GM19455 (cell line): ENCODE measurements at regions not wholly inside any gene's neighbourhood (a gene's known extent, or its start where the extent isn't known, plus 50 kb on each side); places are given as distances from the start of the nearest gene placed in this dataset.

Experiments used
- ATAC-seq: cut with Tn5 transposase; IDR thresholded peaks from one replicate; pipeline ENCODE4 v1.9.1; 2021; ENCODE audit not compliant: unreplicated experiment

DNA sequence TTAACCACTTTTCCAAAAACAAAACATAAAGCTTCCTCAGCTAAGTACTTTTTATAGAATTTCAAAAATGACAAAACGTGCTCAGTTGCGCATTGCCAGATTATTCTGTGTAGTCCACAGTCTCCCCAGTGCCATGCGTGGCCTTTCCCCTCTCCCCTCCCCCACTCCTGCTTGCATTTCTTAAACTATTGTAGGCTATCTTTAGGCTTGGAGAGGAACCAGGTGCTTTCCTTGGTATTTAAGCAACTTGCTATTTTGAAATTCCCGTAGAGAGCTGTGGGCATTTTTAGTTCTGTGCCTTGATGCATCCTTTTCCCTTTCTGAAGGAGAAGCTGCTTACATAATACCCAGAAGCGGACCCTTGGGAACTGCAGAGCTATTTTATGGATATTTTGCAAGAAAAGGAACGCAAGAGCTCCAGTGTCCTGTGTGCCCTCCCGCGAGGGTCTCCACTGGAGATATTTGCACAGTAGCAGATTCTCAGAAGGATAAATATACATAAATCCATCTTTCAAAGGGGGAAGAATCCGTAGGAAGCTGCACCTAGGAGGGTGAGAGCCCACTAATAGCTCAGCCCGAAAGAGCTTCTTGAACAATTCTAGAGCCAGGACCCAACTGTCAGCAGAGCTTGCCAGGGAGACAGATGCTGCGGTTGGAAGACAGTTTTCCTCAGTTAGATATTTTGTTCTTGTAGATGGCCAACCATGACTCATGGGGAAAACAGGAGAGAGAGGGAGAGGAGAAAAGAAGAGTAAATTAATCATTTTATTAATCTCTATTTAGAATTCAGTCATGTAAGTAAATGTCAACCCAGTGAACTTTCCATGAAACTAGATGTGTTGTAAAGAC is 1298.3 kb upstream of the WWC1 start:
- ATAC-seq, result no peak

DNA sequence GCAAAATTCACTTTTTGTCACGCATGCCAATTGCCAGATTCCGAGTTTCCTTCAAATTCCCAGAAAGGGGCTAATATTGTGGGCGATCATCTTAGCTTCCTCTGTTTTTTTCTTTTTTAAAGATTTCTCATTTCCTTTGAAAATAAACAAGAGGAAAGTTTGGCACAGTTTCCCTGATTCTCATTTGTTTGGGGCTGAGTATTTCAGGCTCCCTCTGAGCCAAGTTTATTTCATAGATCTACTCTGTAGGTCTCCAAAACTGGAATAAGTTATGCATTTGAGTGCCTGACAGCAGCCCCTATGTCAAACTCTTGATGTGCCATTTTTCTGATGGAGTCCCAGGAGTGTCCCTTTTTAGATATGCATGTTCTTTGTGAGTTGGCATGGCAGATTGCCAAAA is 1297.2 kb upstream of the WWC1 start:
- ATAC-seq, result no peak

DNA sequence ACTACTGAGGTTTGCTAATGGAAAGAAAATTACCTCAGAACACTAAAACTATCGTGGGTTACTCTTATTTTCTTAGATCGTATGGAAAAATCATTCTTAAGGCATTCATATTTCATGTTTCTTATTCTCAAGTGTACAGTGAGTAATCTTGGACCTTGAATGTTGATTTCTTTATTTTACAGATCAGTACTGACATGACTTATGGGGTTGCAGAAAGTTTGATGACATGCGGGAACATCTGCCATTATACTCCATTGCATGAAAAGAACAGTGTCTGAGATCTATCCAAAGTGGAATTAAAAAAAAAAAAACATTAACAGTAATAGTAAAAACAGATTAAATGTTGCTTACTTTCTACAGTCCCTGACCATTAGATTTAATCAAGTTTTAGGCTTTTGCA is 1290.2 kb upstream of the WWC1 start:
- no peak for ATAC-seq

DNA sequence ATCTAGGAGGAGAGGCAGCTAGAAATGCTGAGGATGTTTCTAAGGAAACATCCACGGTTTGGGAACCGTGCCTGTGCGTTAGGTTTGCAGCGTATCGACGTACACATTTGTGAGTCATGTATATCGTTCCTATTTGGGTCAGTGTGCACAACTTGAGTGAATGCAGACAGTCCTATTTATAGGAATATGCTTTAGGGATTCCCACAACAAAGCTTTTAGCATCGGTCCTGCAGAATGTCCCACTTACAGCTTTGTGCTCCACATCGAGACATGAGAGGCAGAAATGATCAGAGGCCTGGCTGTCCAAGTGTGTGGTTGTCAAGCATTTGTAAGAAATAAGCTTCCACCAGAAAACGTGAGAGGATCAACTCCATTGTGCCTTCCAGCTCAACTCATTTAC is 1282.7 kb upstream of the WWC1 start:
- no peak for ATAC-seq

DNA sequence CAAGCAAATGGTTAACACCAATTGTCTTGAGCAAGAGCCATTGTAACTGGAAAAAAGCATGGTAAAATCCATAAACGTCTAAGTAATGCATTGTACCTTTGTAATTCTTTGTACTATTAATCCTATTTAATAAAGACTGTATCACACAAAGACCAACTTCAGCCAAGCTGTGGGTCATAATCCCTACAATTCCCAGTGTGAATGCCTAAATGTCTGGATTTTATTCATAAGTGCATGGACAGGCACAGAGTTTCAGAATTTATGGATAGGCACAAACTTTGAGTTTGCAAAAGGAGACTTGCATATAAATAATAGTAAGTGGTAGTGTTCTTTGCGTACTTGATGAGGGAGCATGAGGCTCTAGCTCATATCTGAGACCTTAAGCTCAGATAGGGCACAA is 1280.2 kb upstream of the WWC1 start:
- ATAC-seq, result no peak

DNA sequence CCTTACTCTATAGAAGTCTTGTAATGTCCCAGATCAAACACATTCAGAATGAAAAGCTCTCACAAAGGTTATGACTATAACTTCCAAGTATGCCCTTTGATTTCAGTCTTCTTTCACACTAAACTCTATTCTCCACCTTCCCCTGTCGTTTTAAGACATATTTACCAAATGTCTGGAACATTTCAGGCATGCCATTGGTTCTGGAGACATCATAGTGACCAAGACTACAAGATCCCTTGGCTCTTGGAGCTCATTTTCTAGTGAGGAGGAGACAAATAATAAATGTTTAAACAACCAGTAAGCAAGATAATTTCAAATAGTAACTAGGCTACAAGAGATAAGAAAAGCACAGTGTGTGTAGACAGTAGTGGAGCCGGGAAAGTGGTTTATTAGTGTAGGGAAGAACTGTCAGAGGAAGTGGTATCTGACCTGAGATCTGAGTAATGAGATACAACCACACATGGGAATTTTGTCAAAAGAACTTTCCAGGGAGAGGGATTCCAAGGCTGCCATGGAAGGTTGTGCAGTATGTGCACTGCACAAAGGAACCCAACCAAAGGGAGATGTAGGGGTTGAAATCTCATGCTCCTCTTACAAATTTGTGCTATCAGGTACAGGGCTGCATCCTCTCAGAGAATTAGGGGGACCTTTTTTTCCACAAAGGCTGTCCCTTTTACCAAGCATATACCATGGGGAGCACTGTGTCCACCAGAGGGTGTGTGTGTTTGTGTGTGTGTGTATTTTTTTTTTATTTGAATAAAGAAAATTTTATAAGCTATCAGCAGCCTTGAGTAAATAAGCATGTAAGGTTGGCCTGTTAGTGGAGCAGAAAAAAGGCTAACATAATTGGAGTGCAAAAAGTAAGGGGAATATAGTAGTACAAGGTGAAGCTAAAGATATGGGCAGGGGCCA is 1279.1 kb upstream of the WWC1 start:
- no peak for ATAC-seq

DNA sequence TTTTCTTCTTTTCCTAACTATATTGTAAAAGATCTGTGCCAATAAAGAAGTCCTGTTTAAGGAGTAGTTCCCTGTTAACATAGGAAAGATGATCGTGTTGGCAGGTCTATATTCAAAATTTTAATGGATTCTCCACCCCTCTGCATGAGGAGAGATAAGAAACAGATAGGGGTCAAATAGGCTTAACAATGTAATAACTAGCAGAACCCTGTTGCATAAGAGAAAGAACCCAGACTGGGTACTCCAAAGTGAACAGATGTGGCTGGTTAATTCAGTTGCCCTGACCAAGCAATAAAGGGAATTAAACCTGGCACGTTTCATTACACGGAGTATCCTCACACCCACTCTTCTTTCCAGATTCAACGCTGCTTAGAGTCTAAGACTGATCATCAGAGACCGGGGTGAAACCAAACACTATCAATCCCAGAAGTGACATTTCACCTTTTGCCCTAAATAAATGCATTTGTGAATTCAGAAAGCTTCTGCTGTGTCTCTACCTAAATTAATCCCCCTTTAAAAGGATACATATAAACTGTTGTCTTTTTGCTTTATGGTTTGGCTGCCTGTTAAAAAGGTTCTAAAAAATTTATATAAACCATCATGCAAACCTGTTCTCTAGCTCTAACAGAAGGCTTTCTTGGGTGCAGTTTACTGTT is 1276.9 kb upstream of the WWC1 start:
- ATAC-seq, result no peak

DNA sequence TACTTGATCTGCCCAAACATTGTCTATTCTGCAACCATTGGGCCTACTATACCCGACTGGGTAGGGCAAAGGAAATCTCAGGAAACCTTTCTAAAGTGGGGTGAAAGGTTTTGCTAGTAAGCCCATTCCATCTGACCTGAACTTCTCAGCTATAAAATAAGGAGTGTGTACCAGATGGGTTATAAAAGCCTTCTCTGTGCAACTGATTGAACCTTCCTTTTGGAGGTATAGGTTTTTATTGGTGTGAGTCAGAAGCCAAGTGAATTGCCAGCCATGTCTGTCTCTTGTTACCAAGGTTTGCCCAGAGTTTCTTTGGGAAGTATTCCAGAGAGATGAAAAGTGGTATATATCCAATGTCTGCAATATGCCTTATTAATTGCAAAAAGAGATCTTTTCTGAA is 1271.0 kb upstream of the WWC1 start:
- no peak for ATAC-seq

DNA sequence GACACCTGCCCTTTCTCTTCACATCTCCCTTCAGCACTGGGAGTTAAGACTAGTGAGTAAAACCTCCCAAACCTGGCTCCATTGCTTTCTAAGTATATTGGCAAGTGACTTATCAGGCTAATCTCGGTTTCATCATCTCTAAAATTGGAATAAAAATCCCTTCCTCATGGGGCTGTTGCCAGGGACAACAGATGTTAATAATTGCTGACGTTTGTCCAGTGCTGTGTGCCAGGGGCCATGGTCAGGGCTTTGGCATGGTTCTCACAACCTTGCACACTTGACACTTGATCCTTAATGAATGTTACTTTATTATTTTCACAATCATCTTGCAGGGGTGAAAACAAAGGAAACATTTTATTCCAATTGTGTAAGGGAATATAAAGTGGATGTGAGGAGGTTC is 1262.0 kb upstream of the WWC1 start:
- ATAC-seq, result no peak

DNA sequence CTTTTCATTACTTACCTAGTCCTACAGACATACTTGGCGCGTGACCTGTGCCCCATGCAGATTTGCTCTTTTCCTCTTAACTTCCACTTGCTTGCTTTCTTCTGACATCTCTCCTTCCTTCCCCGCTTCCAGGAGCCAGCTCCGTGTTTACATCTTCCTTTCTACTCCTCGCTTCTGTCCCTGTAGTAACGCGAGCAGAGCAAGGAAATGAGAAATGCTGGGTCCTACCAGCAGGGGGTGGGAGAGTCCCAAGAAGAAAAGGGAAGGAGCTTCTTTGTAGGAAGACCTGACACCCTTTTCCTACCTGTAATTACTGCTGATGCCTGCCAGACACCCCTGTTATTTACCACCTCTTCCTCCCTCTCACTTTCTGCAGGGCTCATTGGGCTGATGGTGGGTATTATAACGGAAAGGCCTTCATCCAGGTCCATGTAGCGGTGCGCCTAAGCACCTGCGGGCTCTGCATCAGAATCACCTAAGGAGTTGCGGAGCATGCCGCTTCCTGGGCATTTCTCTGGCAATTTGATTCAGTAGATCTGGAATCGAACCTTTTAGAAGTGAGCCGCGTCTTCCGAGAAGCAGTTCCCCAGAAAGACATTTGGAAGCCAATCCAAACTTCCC is 1260.8 kb upstream of the WWC1 start:
- no peak for ATAC-seq

DNA sequence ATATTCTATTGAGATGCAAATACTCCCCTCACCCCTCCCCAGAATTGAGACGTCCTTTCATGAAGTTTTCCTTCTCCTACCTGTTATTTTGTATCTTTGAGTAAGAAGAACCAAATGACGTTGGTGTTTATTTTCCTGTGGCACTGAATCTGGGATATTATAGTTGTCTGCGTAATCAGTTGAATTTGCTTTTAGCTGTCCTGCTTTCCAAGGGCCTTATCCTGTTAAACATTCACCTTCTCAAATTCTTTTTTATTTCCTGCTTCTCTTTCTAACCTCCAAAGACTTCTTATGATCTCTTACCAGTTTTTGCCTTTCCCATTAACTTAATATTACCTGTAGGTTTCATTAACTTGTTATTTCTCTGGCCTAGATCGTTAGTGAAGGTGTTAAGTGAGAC is 1254.9 kb upstream of the WWC1 start:
- no peak for ATAC-seq

DNA sequence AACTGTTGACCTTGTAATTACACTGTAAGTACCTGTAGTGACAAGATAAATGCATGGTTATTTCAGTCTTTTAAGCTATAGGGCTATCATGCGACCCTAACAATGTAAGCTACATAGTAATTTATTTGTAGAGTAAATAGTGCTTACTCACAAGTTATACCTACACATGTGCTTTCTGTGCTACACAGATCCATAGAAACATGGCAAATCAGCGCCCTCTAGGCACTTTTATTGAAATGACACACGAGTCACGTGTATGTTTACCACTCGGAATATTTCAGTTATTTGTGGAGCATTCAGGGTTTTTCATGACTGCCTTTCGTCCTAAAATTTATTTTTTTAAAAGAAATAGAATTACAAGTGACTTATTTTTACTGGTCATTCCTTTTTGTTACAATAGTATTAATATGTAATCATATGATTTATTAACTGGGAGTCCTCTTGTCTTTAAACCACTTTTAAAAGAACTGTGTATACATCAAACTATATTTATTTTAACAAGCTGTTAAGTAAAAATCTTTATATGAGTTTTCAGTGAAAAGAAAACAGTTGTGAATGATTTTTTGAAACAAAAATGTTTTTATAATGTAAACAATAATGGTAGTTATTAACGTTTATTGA is 1242.3 kb upstream of the WWC1 start:
- ATAC-seq, result no peak

DNA sequence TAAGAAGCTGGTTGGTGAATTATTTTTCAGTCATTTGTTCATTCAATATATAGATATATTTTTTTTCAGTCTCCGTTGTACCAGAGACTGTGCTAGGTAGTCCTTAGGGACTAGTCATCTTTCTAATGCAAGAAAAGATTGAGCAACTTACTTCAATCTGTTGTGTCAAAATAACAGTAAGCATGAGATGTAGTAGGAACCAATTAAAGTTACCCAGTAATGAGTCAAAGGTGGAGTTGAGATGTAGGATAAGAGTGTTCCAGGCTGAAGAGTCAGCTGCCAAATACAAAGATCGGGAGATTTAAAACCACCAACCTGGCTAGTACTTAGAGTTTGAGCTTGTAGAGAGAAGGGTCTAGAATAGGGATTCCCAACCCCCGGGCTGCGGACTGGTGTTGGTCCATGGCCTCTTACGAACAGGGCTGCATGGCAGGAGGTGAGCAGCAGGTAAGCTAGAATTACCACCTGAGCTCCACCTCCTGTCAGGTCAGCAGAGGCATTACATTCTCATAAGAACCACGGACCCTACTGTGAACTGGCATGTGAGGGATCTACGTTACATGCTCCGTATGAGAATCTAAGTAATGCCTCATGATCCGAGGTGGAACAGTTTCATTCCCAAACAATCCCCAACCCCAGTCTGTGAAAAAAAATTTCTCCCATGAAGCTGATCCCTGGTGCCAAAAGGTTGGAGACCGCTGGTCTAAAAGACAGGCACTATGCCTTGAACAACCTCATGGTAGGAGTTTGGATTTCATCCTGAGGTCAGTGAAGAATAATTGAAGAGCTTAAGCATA is 1241.5 kb upstream of the WWC1 start:
- ATAC-seq, result no peak

DNA sequence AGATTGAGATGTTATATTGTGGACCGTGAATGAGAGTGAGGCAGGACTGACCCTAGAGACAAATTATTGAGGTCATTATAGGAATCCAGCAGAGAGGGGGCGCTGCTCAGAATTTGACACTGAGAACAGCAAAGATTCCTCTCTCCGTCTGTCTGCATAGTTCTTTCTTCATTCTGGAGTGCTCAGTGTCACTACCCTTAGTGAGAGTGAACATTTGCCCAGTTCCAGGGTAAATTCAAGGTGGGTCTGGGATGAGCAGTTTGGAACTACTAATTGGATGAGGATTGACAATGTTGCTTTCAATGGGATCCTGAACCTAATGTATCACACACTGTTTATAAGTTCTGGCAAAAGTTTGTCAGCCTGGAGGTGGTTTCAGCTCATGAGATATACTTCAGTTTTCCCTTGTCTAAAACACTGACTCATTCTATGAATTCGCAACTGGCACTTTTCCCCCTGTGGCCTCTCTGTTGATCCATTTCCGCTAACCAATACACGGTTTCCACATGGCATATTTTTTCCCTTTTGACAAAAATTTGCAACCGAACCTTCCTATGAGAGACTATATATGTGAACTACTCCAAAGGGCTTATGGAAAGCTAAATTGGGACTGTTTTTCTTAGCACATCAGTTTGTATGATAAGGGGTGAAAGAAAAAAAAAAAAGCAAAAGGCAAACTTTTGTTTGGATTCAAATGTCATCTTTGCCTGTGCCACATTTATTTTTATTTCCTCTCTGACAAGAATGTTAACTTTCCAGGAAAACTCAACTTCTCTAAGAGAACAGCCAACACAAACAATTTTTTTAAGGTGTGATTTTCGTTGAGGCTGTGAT is 1240.7 kb upstream of the WWC1 start:
- no peak for ATAC-seq

DNA sequence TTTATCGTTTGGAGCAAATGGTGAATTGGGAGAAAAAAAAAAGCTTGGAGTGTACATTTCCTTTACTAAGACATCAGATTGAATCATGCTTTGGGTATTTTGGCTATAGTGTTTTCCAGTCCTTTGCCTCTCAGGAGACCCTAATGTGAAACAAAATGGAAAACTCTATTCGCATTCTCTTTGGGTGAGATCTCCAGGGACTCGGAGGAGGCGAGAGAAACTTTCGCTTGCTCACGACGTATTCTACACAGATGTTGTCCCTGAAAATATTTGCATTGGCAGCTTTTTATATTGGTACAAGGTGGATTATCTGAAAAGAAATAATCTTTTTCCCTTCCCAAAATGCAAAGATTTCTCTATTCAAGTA is 1240.1 kb upstream of the WWC1 start:
- ATAC-seq, result no peak

DNA sequence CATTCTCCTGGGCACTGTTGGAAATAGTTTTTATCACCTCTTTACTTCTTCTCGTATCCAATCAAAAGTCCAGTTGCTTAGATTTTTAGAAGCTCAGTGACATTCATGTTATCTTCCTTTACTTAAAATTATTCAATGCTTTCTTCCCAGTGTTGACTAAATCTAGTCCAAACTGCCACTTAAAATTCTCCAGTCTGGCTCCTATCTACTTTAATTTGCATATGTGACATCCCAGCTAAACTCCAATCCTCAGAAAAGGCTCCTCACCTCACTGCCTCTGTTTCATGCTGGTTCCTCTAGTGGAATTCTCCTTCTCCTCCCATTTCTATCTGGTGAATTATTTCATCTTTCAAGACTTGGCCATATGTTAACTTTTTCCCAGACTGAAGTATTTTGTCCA is 1238.7 kb upstream of the WWC1 start:
- no peak for ATAC-seq

DNA sequence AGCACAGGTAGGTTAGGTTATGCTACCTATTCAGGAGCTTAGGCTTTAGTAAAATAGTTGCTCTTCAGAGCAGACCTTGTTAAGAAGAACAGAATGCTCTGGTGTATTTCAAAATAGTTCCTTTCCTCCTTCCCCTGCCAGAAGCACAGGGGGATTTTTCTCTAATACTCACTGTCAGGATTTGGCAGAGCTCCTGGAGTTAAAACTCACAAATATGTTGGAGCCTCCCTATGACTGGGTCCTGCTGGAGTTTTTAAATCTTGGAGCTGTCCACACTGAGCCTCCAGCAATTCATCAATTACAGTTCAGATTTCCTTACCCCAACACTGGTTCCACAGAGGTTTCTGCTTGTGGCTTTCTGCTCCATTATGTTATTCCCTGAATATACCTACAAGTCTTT is 1233.8 kb upstream of the WWC1 start:
- ATAC-seq, result no peak

DNA sequence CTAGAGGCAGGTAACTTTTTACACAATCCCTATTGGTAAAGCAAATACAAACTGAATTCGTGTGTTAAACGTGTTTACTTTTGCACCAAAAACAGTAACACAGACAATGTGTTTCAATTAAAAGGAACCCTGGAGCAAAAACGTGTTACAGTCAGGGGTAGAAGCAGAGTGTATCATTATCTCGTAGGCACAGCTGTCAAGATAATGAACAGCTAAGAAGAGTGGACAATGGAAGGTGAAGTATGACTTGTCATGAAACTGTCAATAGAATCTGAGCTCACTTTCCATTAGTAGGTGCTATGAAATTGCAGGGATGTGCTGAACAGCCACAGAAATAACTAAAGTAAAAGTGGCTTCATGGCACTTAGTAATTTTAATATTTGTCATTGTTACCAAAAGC is 1229.8 kb upstream of the WWC1 start:
- no peak for ATAC-seq

DNA sequence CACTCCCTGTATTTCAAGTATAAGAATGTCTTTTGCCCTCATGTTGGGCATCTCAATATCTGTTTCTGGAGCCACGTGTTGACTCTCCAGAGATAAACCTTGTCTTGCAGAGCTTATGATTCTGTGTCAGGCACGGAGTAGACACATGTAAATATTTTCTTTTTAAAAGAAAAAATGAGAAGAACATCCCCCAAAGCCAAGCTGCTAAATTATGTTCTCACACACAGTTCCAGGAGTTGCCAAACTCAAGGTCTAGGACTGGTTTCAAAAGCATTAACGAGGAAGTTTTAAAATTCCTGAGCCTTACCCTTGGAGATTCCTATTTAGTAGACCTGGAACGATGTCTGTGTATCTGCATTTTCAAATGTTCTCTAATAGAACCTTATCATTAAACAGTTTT is 1228.3 kb upstream of the WWC1 start:
- ATAC-seq, result no peak
